ENCODE measurements at regions not wholly inside any gene's neighbourhood (a gene's known extent, or its start where the extent isn't known, plus 50 kb on each side); places are given as distances from the start of the nearest gene placed in this dataset.

DNA sequence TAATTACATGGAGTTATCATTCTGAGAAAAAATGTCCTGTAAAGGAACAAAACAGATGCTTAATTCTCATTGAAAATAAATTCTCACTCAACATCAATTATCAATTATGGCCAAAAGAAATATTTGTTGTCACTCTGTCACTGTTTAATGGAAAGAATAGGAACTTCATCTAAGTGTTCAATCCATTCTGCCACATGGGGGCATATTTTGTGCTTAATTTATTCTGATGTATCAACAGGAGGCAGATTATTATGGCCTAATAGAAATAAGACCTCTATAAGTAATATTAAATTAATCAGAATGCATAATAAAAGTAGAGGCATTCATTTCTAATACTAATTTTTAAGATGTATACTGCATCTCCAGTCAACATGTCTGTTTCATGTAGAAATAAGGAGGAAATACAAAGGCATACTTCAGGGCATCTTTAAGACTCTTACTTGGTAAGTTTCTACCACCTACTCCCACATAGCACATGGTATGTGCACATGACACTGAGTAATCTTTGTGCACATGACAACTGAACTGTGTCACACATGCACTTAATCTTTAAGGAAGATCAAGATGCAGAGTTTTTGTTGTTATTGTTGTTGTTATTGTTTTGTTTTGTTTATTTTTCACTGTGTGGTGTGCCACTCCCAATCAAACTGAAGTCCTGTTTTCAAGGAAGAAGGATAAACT, 420.4 kb upstream of the SEMA3A start:
- TF ChIP-seq, protein P1, sequence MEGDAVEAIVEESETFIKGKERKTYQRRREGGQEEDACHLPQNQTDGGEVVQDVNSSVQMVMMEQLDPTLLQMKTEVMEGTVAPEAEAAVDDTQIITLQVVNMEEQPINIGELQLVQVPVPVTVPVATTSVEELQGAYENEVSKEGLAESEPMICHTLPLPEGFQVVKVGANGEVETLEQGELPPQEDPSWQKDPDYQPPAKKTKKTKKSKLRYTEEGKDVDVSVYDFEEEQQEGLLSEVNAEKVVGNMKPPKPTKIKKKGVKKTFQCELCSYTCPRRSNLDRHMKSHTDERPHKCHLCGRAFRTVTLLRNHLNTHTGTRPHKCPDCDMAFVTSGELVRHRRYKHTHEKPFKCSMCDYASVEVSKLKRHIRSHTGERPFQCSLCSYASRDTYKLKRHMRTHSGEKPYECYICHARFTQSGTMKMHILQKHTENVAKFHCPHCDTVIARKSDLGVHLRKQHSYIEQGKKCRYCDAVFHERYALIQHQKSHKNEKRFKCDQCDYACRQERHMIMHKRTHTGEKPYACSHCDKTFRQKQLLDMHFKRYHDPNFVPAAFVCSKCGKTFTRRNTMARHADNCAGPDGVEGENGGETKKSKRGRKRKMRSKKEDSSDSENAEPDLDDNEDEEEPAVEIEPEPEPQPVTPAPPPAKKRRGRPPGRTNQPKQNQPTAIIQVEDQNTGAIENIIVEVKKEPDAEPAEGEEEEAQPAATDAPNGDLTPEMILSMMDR (conservative IDR thresholded peaks at IDR 0.05; ENCODE audit: low read depth in 2 of 2), result no peak; a peak in 2 of 4 replicates
- no peak for TF ChIP-seq POLR2AphosphoS5 (IDR thresholded peaks at IDR 0.05; ENCODE audit: low read depth)
- TF ChIP-seq, protein P2, sequence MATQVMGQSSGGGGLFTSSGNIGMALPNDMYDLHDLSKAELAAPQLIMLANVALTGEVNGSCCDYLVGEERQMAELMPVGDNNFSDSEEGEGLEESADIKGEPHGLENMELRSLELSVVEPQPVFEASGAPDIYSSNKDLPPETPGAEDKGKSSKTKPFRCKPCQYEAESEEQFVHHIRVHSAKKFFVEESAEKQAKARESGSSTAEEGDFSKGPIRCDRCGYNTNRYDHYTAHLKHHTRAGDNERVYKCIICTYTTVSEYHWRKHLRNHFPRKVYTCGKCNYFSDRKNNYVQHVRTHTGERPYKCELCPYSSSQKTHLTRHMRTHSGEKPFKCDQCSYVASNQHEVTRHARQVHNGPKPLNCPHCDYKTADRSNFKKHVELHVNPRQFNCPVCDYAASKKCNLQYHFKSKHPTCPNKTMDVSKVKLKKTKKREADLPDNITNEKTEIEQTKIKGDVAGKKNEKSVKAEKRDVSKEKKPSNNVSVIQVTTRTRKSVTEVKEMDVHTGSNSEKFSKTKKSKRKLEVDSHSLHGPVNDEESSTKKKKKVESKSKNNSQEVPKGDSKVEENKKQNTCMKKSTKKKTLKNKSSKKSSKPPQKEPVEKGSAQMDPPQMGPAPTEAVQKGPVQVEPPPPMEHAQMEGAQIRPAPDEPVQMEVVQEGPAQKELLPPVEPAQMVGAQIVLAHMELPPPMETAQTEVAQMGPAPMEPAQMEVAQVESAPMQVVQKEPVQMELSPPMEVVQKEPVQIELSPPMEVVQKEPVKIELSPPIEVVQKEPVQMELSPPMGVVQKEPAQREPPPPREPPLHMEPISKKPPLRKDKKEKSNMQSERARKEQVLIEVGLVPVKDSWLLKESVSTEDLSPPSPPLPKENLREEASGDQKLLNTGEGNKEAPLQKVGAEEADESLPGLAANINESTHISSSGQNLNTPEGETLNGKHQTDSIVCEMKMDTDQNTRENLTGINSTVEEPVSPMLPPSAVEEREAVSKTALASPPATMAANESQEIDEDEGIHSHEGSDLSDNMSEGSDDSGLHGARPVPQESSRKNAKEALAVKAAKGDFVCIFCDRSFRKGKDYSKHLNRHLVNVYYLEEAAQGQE (IDR thresholded peaks at IDR 0.05; ENCODE audit: unreplicated experiment), result no peak
- no peak for TF ChIP-seq CREB1 (CRISPR knock-in tag; IDR thresholded peaks at IDR 0.05; ENCODE audit: low read depth)
- TF ChIP-seq EZH2 (IDR thresholded peaks at IDR 0.05; ENCODE audit: low read depth, unreplicated experiment), result no peak
- TF ChIP-seq, protein P3, sequence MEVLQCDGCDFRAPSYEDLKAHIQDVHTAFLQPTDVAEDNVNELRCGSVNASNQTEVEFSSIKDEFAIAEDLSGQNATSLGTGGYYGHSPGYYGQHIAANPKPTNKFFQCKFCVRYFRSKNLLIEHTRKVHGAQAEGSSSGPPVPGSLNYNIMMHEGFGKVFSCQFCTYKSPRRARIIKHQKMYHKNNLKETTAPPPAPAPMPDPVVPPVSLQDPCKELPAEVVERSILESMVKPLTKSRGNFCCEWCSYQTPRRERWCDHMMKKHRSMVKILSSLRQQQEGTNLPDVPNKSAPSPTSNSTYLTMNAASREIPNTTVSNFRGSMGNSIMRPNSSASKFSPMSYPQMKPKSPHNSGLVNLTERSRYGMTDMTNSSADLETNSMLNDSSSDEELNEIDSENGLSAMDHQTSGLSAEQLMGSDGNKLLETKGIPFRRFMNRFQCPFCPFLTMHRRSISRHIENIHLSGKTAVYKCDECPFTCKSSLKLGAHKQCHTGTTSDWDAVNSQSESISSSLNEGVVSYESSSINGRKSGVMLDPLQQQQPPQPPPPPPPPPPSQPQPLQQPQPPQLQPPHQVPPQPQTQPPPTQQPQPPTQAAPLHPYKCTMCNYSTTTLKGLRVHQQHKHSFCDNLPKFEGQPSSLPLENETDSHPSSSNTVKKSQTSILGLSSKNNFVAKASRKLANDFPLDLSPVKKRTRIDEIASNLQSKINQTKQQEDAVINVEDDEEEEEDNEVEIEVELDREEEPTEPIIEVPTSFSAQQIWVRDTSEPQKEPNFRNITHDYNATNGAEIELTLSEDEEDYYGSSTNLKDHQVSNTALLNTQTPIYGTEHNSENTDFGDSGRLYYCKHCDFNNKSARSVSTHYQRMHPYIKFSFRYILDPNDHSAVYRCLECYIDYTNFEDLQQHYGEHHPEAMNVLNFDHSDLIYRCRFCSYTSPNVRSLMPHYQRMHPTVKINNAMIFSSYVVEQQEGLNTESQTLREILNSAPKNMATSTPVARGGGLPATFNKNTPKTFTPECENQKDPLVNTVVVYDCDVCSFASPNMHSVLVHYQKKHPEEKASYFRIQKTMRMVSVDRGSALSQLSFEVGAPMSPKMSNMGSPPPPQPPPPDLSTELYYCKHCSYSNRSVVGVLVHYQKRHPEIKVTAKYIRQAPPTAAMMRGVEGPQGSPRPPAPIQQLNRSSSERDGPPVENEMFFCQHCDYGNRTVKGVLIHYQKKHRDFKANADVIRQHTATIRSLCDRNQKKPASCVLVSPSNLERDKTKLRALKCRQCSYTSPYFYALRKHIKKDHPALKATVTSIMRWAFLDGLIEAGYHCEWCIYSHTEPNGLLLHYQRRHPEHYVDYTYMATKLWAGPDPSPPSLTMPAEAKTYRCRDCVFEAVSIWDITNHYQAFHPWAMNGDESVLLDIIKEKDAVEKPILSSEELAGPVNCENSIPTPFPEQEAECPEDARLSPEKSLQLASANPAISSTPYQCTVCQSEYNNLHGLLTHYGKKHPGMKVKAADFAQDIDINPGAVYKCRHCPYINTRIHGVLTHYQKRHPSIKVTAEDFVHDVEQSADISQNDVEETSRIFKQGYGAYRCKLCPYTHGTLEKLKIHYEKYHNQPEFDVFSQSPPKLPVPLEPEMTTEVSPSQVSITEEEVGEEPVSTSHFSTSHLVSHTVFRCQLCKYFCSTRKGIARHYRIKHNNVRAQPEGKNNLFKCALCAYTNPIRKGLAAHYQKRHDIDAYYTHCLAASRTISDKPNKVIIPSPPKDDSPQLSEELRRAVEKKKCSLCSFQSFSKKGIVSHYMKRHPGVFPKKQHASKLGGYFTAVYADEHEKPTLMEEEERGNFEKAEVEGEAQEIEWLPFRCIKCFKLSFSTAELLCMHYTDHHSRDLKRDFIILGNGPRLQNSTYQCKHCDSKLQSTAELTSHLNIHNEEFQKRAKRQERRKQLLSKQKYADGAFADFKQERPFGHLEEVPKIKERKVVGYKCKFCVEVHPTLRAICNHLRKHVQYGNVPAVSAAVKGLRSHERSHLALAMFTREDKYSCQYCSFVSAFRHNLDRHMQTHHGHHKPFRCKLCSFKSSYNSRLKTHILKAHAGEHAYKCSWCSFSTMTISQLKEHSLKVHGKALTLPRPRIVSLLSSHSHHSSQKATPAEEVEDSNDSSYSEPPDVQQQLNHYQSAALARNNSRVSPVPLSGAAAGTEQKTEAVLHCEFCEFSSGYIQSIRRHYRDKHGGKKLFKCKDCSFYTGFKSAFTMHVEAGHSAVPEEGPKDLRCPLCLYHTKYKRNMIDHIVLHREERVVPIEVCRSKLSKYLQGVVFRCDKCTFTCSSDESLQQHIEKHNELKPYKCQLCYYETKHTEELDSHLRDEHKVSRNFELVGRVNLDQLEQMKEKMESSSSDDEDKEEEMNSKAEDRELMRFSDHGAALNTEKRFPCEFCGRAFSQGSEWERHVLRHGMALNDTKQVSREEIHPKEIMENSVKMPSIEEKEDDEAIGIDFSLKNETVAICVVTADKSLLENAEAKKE (CRISPR knock-in tag; IDR thresholded peaks at IDR 0.05), result no peak
- TF ChIP-seq EZH2phosphoT487 (IDR thresholded peaks at IDR 0.05; ENCODE audit: unreplicated experiment), result no peak
- TF ChIP-seq JUNB (IDR thresholded peaks at IDR 0.05; ENCODE audit: unreplicated experiment), result no peak
- no peak for TF ChIP-seq ZNF331 (CRISPR knock-in tag; IDR thresholded peaks at IDR 0.05; ENCODE audit: low read depth)
- no peak for TF ChIP-seq ZNF114 (CRISPR knock-in tag; IDR thresholded peaks at IDR 0.05)
- TF ChIP-seq STAT1 (IDR thresholded peaks at IDR 0.05; ENCODE audit: unreplicated experiment), result no peak
- no peak for TF ChIP-seq NANOG (IDR thresholded peaks at IDR 0.05; ENCODE audit: borderline replicate concordance)
- TF ChIP-seq, protein P4, sequence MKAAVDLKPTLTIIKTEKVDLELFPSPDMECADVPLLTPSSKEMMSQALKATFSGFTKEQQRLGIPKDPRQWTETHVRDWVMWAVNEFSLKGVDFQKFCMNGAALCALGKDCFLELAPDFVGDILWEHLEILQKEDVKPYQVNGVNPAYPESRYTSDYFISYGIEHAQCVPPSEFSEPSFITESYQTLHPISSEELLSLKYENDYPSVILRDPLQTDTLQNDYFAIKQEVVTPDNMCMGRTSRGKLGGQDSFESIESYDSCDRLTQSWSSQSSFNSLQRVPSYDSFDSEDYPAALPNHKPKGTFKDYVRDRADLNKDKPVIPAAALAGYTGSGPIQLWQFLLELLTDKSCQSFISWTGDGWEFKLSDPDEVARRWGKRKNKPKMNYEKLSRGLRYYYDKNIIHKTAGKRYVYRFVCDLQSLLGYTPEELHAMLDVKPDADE (IDR thresholded peaks at IDR 0.05), result no peak

All from GM23338 (cell line).